ENCODE measurements at regions not wholly inside any gene's neighbourhood (a gene's known extent, or its start where the extent isn't known, plus 50 kb on each side); places are given as distances from the start of the nearest gene placed in this dataset.

GRCh38 chr13:70884196-70884595 lies 775.9 kb upstream of the KLHL1 start:
- POLR2A ChIA-PET, result no interaction called here
- H3K4me2 ChIP-seq (ENCODE audit: insufficient read depth, low read length), result no peak overlapping the region
- H3K4me1 ChIP-seq (ENCODE audit: control insufficient read depth, extremely low read depth, insufficient read depth, low read length), result no peaks in the 10 kb centered on the region
- no peaks in the 10 kb centered on the region for H3K27me3 ChIP-seq (ENCODE audit: control insufficient read depth in 2 of 2, insufficient read depth in 2 of 2, low read length in 2 of 2)
- H3K9me1 ChIP-seq (replicated peaks; ENCODE audit: control insufficient read depth, extremely low read depth, insufficient read depth, low read length), result no peaks in the 10 kb centered on the region
- no peak overlapping the region for H3K27ac ChIP-seq (ENCODE audit: insufficient read depth, low read depth, low read length)
- no peaks in the 10 kb centered on the region for H3K79me2 ChIP-seq (ENCODE audit: control insufficient read depth, insufficient read depth, low read length)
- no peaks in the 10 kb centered on the region for H3K36me3 ChIP-seq (ENCODE audit: control insufficient read depth in 2 of 2, extremely low read depth in 1 of 2, insufficient read depth in 2 of 2, low read length in 2 of 2)
- CTCF ChIA-PET, result no interaction called here
- DNase-seq (ENCODE audit: low read depth, low spot score) (no peak), FAIRE-seq (no peak)
- dilution Hi-C loops (cut with MboI; ENCODE audit: extremely low pct_ligation_motif_present, low sequenced_read_pairs) (no loop called here), intact Hi-C loops (cut with micrococcal nuclease) (no loop called here)
- H3K9me3 ChIP-seq (replicated peaks; ENCODE audit: control insufficient read depth, insufficient read depth, low read length), result no peaks in the 10 kb centered on the region
- no TSS peak for BruUV-seq (replicated peaks)
- H3K4me3 ChIP-seq (replicated peaks in 1 of 3; ENCODE audit: insufficient read depth in 1 of 3, low read depth in 1 of 3, low read length in 3 of 3), result no peak overlapping the region
- H4K20me1 ChIP-seq (replicated peaks; ENCODE audit: control insufficient read depth, extremely low read depth, insufficient read depth, low read length), result no peaks in the 10 kb centered on the region
- TF ChIP-seq JUN (IDR thresholded peaks at IDR 0.05; ENCODE audit: borderline replicate concordance, insufficient read depth, insufficient read length, low read depth) (no peak), EZH2 (IDR thresholded peaks at IDR 0.05; ENCODE audit: borderline replicate concordance, low read depth, low read length, severe bottlenecking) (no peak), MAX (IDR thresholded peaks at IDR 0.05; ENCODE audit: insufficient read depth, insufficient read length) (no peak), GATA2 (IDR thresholded peaks at IDR 0.05; ENCODE audit: insufficient read depth, insufficient read length, low read depth, low read length) (no peak), CTCF (IDR thresholded peaks at IDR 0.05; ENCODE audit: extremely low read depth in 1 of 2, insufficient read depth in 1 of 2, low read depth in 1 of 2, low read length in 2 of 2) (no peak), FOS (IDR thresholded peaks at IDR 0.05; ENCODE audit: borderline replicate concordance, insufficient read depth, low read length) (no peak), POLR2A (IDR thresholded peaks at IDR 0.05; ENCODE audit: low read depth, low read length) (no peak), POLR2AphosphoS5 (IDR thresholded peaks at IDR 0.05; ENCODE audit: insufficient read depth, low read depth, low read length) (no peak), MYC (IDR thresholded peaks at IDR 0.05; ENCODE audit: low read depth, low read length) (no peak)
- no peak overlapping the region for H3K9ac ChIP-seq (replicated peaks; ENCODE audit: extremely low read depth, insufficient read depth, low read length)
- no peak overlapping the region for H2AFZ ChIP-seq (ENCODE audit: low read depth, low read length)
